PFSK-1 (cell line): ENCODE measurements at regions not wholly inside any gene's neighbourhood (a gene's known extent, or its start where the extent isn't known, plus 50 kb on each side); places are given as distances from the start of the nearest gene placed in this dataset.

Experiments used
- FOXP2 ChIP-seq: optimal IDR thresholded peaks from 2 replicates; pipeline ENCODE3; 2011; ENCODE audit warnings: borderline replicate concordance, control low read depth, inconsistent platforms; ENCODE audit not compliant: insufficient read depth; ENCODE audit errors: extremely low read length, extremely low read depth
- POLR2AphosphoS5 ChIP-seq: IDR thresholded peaks from 2 replicates; pipeline ENCODE4 v1.6.1; 2012; ENCODE audit warnings: low read depth, mild to moderate bottlenecking, control low read depth, low read length, moderate library complexity
- SIN3A ChIP-seq: IDR thresholded peaks from 2 replicates; pipeline ENCODE4 v1.6.1; 2012; ENCODE audit warnings: mild to moderate bottlenecking, low read length, moderate library complexity, borderline replicate concordance; ENCODE audit not compliant: insufficient read depth
- TAF1 ChIP-seq: IDR thresholded peaks from 2 replicates; pipeline ENCODE4 v1.6.1; 2012; ENCODE audit warnings: low read length, control low read depth, borderline replicate concordance; ENCODE audit not compliant: insufficient read depth
- TF ChIP-seq, protein P1 (sequence below), 2 experiments: IDR thresholded peaks; 2 replicates each; pipeline versions ENCODE4 v1.6.1 to v1.8.0; 2011 to 2012; ENCODE audit warnings: low read depth in 2 of 2, low read length in 2 of 2, control low read depth in 1 of 2, inconsistent platforms in 1 of 2, mild to moderate bottlenecking in 1 of 2, moderate library complexity in 1 of 2; ENCODE audit not compliant: insufficient read depth in 1 of 2

DNA sequence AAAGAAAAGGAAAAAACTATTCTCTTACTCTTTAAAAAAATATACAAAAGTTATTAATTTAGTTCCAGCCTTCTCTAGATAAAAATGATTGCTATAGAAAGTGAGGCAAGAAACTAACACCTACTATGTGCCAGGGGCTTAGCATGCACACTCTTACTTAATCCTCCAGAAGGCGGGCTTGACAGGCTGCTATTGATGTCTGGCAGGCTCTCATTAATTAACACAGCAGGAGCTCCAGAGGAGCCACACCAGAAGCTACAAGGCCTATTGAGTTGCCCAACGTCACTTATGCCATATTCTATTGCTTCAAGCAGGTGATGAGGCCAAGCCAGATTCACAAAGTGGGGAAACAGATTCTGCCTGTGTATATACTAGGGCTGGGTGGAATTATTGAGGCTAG lies 54.6 kb upstream of the CLINT1 start:
- TF ChIP-seq SIN3A (no peak), TAF1 (no peak), FOXP2 (no peak), POLR2AphosphoS5 (no peak)
- TF ChIP-seq, protein P1, sequence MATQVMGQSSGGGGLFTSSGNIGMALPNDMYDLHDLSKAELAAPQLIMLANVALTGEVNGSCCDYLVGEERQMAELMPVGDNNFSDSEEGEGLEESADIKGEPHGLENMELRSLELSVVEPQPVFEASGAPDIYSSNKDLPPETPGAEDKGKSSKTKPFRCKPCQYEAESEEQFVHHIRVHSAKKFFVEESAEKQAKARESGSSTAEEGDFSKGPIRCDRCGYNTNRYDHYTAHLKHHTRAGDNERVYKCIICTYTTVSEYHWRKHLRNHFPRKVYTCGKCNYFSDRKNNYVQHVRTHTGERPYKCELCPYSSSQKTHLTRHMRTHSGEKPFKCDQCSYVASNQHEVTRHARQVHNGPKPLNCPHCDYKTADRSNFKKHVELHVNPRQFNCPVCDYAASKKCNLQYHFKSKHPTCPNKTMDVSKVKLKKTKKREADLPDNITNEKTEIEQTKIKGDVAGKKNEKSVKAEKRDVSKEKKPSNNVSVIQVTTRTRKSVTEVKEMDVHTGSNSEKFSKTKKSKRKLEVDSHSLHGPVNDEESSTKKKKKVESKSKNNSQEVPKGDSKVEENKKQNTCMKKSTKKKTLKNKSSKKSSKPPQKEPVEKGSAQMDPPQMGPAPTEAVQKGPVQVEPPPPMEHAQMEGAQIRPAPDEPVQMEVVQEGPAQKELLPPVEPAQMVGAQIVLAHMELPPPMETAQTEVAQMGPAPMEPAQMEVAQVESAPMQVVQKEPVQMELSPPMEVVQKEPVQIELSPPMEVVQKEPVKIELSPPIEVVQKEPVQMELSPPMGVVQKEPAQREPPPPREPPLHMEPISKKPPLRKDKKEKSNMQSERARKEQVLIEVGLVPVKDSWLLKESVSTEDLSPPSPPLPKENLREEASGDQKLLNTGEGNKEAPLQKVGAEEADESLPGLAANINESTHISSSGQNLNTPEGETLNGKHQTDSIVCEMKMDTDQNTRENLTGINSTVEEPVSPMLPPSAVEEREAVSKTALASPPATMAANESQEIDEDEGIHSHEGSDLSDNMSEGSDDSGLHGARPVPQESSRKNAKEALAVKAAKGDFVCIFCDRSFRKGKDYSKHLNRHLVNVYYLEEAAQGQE (IDR thresholded peaks at IDR 0.05; ENCODE audit: insufficient read depth in 1 of 2, low read depth in 2 of 2, low read length in 2 of 2), result no peak

DNA sequence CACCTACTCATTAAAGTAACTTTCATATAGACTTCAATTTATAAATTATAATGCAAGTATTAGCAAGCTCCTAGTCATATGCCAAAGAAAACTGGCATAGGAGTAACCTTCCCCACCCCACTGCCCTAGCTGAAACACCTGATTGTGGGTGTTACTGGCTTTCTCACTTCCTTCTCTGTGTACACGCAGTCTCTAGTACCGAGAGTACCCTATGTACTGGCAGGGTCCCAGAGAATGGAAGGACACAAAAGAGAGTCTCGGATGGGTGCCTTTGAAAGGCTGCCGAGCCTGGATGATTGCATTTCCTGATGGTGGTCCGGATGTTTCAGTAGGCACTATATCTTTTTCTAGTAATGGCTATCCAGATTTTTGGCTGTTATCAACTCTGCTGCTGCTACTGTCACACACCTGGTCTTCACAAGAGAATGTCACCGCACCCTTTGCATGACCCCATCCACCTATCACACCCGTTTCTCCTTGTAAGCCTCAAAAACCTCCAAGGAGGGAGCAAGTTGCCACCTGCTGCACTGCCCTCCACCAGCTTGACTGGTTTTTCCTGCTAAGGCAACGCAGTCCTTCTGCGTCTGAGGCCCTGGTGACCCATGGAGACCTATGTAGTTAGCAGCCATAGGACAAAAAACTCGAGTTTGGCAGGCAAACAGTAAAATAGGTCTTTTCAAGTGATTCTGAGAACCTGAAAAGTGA lies 53.8 kb upstream of the CLINT1 start:
- TF ChIP-seq, protein P1 (IDR thresholded peaks at IDR 0.05; ENCODE audit: insufficient read depth in 1 of 2, low read depth in 2 of 2, low read length in 2 of 2), result no peak
- TF ChIP-seq POLR2AphosphoS5, result no peak

DNA sequence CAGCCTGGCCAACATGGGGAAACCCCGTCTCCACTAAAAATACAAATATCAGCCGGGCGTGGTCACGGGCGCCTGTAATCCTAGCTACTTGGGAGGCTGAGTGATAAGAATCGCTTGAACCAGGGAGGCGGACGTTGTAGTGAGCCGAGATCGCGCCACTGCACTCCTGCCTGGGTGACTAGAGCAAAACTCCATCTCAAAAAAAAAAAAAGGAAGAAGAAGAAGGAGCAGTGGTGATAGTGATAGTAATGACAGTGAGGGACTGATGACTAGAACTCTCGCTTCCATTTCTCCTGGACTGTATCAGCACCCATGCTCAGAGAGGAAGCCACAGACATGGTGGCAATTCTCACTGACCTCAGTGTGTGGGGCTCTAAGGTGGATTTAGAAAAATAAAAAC lies 52.6 kb upstream of the CLINT1 start:
- TF ChIP-seq POLR2AphosphoS5 (no peak), SIN3A (no peak), FOXP2 (no peak), TAF1 (no peak)
- TF ChIP-seq, protein P1 (IDR thresholded peaks at IDR 0.05; ENCODE audit: insufficient read depth in 1 of 2, low read depth in 2 of 2, low read length in 2 of 2), result no peak
